Cardiac fibroblast (primary cell): ENCODE measurements at regions not wholly inside any gene's neighbourhood (a gene's known extent, or its start where the extent isn't known, plus 50 kb on each side); places are given as distances from the start of the nearest gene placed in this dataset.

Experiments
- DNase-seq, 2 donors: peaks; one replicate each; pipeline versions ENCODE4 v3.0.0 to v3.0.0-alpha.2; 2010; ENCODE audit warnings: low read depth in 2 of 2
- H3K4me3 ChIP-seq, 2 donors: replicated peaks in 1 of 2; 1 replicate in 1 of 2; 2 replicates in 1 of 2; pipeline ENCODE4 v1.5.1; 2011; ENCODE audit warnings: low read depth in 2 of 2, low read length in 2 of 2, mild to moderate bottlenecking in 2 of 2, moderate library complexity in 1 of 2
- TF ChIP-seq, protein P1 (sequence below): IDR thresholded peaks from one replicate; pipeline ENCODE4 v1.5.1; 2011; ENCODE audit warnings: low read depth, mild to moderate bottlenecking, low read length, inconsistent platforms

DNA sequence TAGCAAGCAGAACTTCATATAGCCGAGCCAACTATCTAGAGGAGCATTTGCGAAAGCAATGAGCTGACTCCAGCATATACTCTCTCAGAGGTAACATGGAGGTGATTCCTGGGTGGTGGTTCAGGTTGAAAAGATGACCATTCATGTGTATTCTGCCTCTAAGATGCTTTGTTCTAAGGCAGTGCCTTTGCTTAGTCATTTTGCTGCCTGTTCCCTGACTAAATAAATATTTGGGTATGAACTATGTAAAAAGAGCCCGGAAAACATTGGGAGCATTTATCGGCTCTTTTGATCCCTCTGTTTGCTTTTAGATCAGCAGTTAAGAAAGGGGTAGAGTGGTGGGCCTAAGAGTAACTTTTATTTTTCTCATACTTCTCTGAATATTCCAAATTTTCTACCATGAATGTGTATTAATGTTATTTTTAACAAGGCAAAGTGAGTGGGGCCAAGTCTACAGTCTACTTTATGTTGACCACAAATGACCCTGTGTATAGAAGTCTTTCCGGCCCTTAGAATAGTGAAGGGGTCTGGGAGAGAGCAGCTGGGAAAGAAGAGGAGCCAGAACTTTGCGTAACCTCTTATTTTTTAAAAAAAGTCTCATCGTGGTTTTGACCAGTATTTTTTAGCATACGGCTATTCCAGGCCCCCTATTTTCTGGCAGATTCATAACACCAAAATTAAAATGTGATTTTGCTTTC, 206.5 kb upstream of the EYA4 start:
- TF ChIP-seq, protein P1, sequence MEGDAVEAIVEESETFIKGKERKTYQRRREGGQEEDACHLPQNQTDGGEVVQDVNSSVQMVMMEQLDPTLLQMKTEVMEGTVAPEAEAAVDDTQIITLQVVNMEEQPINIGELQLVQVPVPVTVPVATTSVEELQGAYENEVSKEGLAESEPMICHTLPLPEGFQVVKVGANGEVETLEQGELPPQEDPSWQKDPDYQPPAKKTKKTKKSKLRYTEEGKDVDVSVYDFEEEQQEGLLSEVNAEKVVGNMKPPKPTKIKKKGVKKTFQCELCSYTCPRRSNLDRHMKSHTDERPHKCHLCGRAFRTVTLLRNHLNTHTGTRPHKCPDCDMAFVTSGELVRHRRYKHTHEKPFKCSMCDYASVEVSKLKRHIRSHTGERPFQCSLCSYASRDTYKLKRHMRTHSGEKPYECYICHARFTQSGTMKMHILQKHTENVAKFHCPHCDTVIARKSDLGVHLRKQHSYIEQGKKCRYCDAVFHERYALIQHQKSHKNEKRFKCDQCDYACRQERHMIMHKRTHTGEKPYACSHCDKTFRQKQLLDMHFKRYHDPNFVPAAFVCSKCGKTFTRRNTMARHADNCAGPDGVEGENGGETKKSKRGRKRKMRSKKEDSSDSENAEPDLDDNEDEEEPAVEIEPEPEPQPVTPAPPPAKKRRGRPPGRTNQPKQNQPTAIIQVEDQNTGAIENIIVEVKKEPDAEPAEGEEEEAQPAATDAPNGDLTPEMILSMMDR = no peak
- DNase-seq = no peak
- no peak overlapping the region for H3K4me3 ChIP-seq

DNA sequence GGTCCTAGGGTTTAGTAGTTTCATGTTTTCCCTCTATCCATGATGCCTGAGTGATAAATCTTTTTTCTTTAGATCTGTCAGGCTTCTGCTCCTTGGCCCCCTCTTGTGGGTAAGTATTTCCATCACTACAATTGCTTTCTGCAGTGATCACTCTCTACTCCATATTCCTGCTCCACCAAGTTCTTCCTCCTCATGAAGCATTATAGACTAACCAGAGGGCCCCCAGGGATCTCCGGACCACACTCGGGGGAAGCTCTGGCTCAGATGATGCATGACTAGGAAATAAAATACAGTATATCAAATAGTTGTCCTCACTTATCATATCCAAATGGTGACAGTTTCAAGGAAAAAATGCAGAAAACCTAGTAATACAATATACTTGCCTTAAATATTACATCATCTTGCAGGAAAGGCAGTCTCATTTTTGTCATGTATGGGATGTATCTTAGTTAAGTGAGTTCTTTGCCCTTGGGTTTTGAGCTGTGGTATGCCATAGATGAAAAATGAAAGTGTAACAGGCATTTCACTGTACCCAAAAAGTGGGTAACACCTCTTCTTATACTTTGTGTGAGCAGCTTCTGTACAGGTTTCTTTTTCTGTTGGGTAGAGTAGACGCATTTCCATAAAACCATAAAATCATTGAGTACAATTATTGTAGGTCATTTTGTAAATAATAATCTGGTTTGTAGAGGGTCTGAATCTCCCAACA, 200.9 kb upstream of the EYA4 start:
- TF ChIP-seq, protein P1 = peak; percentile 69
- peak; percentile 47 to 53 for DNase-seq

DNA sequence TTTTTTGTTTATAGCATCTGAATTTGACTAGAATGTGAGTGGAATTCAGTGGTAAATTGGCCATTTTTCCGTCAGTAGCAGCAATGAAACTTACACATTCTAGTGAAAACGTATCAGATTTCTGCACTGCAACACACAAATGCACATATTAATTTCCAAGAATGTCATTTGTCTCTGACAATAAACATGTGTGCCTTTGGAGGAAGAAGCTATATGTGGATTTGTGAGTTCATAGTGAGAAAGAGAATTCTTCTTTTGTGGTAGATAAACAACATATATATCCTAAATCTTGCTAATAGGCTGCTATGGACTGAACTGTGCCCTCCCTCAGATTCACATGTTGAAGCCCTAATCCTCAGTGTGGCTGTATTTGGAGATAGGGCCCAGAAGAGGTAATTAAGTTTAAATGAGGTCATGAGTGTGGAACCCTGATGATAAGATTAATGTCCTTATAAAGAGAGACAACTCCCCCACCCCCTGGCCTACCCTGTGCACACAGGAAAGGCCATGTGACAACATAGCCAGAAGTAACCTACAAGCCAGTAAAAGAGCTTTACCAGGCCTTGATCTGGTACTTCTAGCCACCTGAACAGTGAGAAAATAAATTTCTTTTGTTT, 200.2 kb upstream of the EYA4 start:
- DNase-seq = no peak
- TF ChIP-seq, protein P1 = no peak
- H3K4me3 ChIP-seq = no peak overlapping the region

More for the DNA sequence above, 200.9 kb upstream of the EYA4 start:
- no peak overlapping the region for H3K4me3 ChIP-seq

DNA sequence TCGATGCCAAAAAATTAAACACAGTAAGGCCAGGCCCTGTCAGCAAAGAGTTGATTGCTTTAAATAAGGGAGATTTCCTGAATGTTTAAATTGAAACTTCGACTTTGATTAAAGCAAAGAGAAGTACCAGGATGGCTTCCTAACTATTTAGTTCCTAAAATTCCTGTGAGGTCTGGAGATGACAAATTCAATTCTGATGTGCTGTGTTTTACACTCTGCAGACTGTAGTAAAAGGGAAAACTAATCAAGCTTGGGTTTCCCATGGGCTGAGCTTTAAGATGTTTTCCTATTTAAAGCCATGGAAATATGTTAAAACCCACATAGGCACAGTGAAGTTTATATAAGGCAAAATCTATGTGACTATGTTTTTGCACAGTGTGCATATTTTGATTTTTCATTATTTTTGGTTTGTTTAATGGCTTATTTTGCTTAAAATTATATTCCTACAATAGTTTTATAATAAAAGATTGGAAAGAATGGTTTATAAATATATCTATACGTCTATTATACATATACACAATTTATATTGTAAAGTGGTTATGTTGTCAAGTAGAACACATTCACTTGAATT, 198.5 kb upstream of the EYA4 start:
- TF ChIP-seq, protein P1 = no peak
- DNase-seq = no peak
- no peak overlapping the region for H3K4me3 ChIP-seq

DNA sequence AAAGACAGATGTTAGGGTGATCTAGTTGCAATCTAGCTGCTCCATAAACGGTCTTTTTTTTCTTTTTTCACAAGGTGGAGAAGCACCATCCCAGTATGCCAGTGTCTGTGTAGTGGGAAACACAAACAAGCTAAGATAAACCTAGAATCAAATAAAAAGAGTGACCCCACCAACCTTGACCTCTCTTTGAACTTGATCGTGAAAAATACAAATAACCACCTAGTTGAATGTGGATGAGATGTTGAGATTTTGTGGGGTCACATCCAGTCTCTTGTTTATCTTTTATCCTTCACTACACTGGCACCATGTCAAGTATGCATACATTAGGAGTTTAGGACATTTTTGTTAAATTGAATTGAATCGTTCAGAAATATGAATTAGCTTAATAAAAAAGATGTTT, 194.6 kb upstream of the EYA4 start:
- no peak for DNase-seq

DNA sequence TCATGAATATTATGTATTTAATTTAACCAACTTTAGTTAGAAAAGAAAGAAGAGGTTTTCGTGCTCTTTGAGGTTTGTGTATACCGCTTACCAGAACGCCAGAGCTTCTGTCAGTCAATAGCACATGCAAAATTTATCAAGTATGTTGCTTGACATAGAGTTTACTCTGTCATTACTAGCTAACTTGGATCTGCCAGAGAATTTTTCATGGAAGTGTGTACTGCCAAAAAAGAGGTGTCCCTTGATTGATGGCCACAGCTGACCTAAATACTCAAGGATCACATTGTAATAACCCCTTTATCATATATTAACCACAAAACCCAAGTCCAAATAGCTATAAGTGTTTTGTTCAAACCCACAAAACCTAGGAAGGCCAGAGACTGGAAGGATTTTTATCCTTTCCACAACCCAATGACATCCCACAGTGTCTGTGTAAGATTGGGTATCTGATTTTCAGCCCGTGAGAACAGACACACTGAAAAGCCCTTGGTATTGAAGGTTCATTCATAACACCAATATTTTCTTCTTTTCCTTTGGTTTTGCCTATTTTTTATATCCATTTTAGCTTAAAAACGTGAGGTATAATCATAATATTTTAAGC, 194.0 kb upstream of the EYA4 start:
- peak in 1 of 2 donors; percentile 23 for DNase-seq
- H3K4me3 ChIP-seq = no peak overlapping the region
- TF ChIP-seq, protein P1 = no peak

More for the DNA sequence above, 194.6 kb upstream of the EYA4 start:
- no peak overlapping the region for H3K4me3 ChIP-seq
- TF ChIP-seq, protein P1 = no peak
